Activated B cell treated with CpG ODN at 0.5 μM for 24 hours (primary cell): ENCODE measurements at regions not wholly inside any gene's neighbourhood (a gene's known extent, or its start where the extent isn't known, plus 50 kb on each side); places are given as distances from the start of the nearest gene placed in this dataset.
"Not testable (repeated sequence)": the region's sequence is repeated elsewhere in the genome, so short reads cannot be mapped to it uniquely, and the experiment has no call there.

Source experiments
- ATAC-seq: fragments of 200-7000 bp; cut with Tn5 transposase; one replicate; pipeline ENCODE4 v1.10.0; 2021; ENCODE audit warnings: low read depth, mild to moderate bottlenecking, moderate library complexity
- CTCF ChIA-PET: fragments of 350-600 bp; sonication (Branson Sonifier 250); formaldehyde crosslinking; loops from one replicate; lab custom pipeline; 2021; ENCODE audit warnings: antibody characterized with exemption; lab: Charles Lee
- POLR2A ChIA-PET: fragments of 350-600 bp; sonication (Branson Sonifier 250); formaldehyde crosslinking; loops from one replicate; lab custom pipeline; 2021; ENCODE audit warnings: antibody characterized with exemption; lab: Charles Lee
- DNase-seq: peaks from one replicate; pipeline ENCODE4 v3.0.0; 2022
- H3K27ac Mint-ChIP-seq: one replicate; pipeline ENCODE4 v1.8.0; 2020; ENCODE audit warnings: mixed read lengths
- H3K27me3 Mint-ChIP-seq: one replicate; pipeline ENCODE4 v1.8.0; 2021; ENCODE audit warnings: mixed read lengths
- H3K36me3 Mint-ChIP-seq: one replicate; pipeline ENCODE4 v1.8.0; 2021; ENCODE audit warnings: low read depth, mixed read lengths
- H3K4me1 Mint-ChIP-seq: one replicate; pipeline ENCODE4 v1.8.0; 2021; ENCODE audit warnings: mixed read lengths
- H3K4me3 Mint-ChIP-seq: one replicate; pipeline ENCODE4 v1.8.0; 2020; ENCODE audit warnings: mild to moderate bottlenecking, mixed read lengths
- H3K9me3 Mint-ChIP-seq: one replicate; pipeline ENCODE4 v1.8.0; 2020; ENCODE audit warnings: mixed read lengths
- CTCF ChIP-seq: fragments of 200-600 bp; IDR thresholded peaks from one replicate; pipeline ENCODE4 v1.8.0; 2022; ENCODE audit warnings: antibody characterized with exemption, mild to moderate bottlenecking
- intact Hi-C: fragments of 100-400 bp; cut with micrococcal nuclease; formaldehyde crosslinking; loops from one replicate; pipeline ENCODE4 v1.15.1; 2024

GRCh38 chr11:22106566-22106965 is 86.3 kb upstream of the ANO5 start:
- H3K4me3 Mint-ChIP-seq: no peak overlapping the region
- H3K4me1 Mint-ChIP-seq: no peaks in the 10 kb centered on the region
- DNase-seq (no peak), ATAC-seq (no peak)
- H3K36me3 Mint-ChIP-seq: no peaks in the 10 kb centered on the region
- intact Hi-C loops: no loop called here
- ChIA-PET POLR2A (no interaction called here), CTCF (no interaction called here)
- H3K27me3 Mint-ChIP-seq: no peaks in the 10 kb centered on the region
- H3K9me3 Mint-ChIP-seq: peaks cover 7% of the 10 kb centered on the region
- no peak overlapping the region for H3K27ac Mint-ChIP-seq
- TF ChIP-seq CTCF: no peak

- no peak for ATAC-seq
Measured at GRCh38 chr11:22115470-22116029, 77.3 kb upstream of the ANO5 start.

GRCh38 chr11:22127981-22128380 is 64.9 kb upstream of the ANO5 start:
- ATAC-seq, H3K36me3 Mint-ChIP-seq, DNase-seq, H3K4me3 Mint-ChIP-seq, H3K27me3 Mint-ChIP-seq, POLR2A ChIA-PET, H3K4me1 Mint-ChIP-seq, H3K27ac Mint-ChIP-seq, intact Hi-C loops, CTCF ChIA-PET: not testable (repeated sequence)
- H3K9me3 Mint-ChIP-seq: peaks cover 20% of the 10 kb centered on the region

More at GRCh38 chr11:22115470-22116029, 77.3 kb upstream of the ANO5 start:
- H3K9me3 Mint-ChIP-seq: peaks cover 8% of the 10 kb centered on the region
- H3K27ac Mint-ChIP-seq: no peak overlapping the region
- no peak for DNase-seq
- TF ChIP-seq CTCF: no peak
- no peaks in the 10 kb centered on the region for H3K36me3 Mint-ChIP-seq
- H3K4me3 Mint-ChIP-seq: no peak overlapping the region
- no peaks in the 10 kb centered on the region for H3K4me1 Mint-ChIP-seq
- intact Hi-C loops: no loop called here
- CTCF ChIA-PET: no interaction called here
- H3K27me3 Mint-ChIP-seq: no peaks in the 10 kb centered on the region
- POLR2A ChIA-PET: no interaction called here

DNA sequence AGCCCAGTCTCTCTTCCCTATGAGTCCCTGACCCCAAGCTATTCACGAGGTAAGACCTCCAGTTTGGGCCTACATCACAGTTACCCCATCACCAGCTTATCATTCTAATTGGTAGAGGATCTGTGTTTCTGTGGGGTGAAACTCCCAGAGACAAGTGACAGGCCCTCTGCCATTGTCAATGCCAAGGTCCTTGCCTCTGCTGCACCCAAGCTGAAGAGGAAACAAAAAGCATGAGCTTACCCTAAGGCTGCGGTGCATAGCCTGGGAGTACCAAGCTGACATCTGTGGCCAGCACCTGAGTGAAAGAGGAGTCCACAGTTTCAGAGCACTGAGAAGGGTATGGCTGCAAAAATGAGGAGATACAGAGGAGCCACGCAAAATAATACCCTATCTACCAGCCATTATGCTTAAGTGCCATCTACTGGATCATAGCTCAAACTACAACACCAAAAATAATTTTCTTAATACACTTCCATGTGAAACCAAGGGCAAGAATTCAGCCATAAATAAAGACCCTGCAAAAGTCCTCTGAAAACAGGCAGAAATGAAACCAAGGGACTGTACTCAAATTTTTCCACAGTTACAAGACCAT is 62.3 kb upstream of the ANO5 start:
- H3K4me1 Mint-ChIP-seq: no peaks in the 10 kb centered on the region
- H3K4me3 Mint-ChIP-seq: no peak overlapping the region
- peaks cover 20% of the 10 kb centered on the region for H3K9me3 Mint-ChIP-seq
- no peak overlapping the region for H3K27ac Mint-ChIP-seq
- ChIA-PET POLR2A (no interaction called here), CTCF (no interaction called here)
- no peak for TF ChIP-seq CTCF
- no peaks in the 10 kb centered on the region for H3K27me3 Mint-ChIP-seq
- no peak for ATAC-seq
- no peaks in the 10 kb centered on the region for H3K36me3 Mint-ChIP-seq
- intact Hi-C loops: no loop called here
- DNase-seq: no peak

DNA sequence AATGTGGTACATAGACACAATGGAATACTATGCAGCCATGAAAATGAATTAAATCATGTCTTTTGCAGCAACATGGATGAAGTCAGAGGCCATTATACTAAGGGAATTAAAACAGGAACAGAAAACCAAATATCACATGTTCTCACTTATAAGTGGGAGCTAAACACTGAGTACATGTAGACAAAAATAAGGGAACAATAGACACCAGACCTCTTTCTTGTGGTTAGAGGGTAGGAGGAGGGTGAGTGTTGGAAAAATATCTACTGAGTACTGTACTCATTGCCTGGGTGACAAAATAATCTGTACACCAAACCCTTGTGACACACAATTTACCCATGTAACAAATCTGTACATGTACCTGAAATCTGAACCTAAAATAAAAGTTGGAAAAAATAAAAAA is 59.1 kb upstream of the ANO5 start:
- H3K9me3 Mint-ChIP-seq: peaks cover 10% of the 10 kb centered on the region
- no peaks in the 10 kb centered on the region for H3K4me1 Mint-ChIP-seq
- POLR2A ChIA-PET: no interaction called here
- CTCF ChIA-PET: no interaction called here
- no peaks in the 10 kb centered on the region for H3K27me3 Mint-ChIP-seq
- intact Hi-C loops: no loop called here
- H3K36me3 Mint-ChIP-seq: no peaks in the 10 kb centered on the region
- H3K4me3 Mint-ChIP-seq: no peak overlapping the region
- TF ChIP-seq CTCF: no peak
- DNase-seq: no peak
- no peak overlapping the region for H3K27ac Mint-ChIP-seq
- no peak for ATAC-seq

GRCh38 chr11:22138264-22138663 is 54.6 kb upstream of the ANO5 start:
- intact Hi-C loops: no loop called here
- Mint-ChIP-seq H3K36me3 (no peaks in the 10 kb centered on the region), H3K27me3 (no peaks in the 10 kb centered on the region), H3K4me3 (no peak overlapping the region), H3K9me3 (peaks cover 4% of the 10 kb centered on the region), H3K27ac (no peak overlapping the region), H3K4me1 (no peaks in the 10 kb centered on the region)
- ATAC-seq (no peak), DNase-seq (no peak)
- TF ChIP-seq CTCF: no peak
- POLR2A ChIA-PET: no interaction called here
- CTCF ChIA-PET: no interaction called here
